GM19455 (cell line): ENCODE measurements at regions not wholly inside any gene's neighbourhood (a gene's known extent, or its start where the extent isn't known, plus 50 kb on each side); places are given as distances from the start of the nearest gene placed in this dataset.

ENCODE experiments used
- ATAC-seq: cut with Tn5 transposase; IDR thresholded peaks from one replicate; pipeline ENCODE4 v1.9.1; 2021; ENCODE audit not compliant: unreplicated experiment

GRCh38 chr2:52258038-52258437 is 1226.1 kb upstream of the NRXN1 start:
- ATAC-seq: no peak

GRCh38 chr2:52253416-52253980 is 1221.6 kb upstream of the NRXN1 start:
- ATAC-seq: no peak

- no peak for ATAC-seq
Measured at GRCh38 chr2:52238782-52239181, 1206.8 kb upstream of the NRXN1 start.

- no peak for ATAC-seq
Measured at GRCh38 chr2:52222128-52222527, 1190.2 kb upstream of the NRXN1 start.

GRCh38 chr2:52220393-52220792 is 1188.5 kb upstream of the NRXN1 start:
- ATAC-seq: no peak

- no peak for ATAC-seq
Measured at GRCh38 chr2:52210611-52211010, 1178.7 kb upstream of the NRXN1 start.

- no peak for ATAC-seq
Measured at GRCh38 chr2:52210161-52210560, 1178.2 kb upstream of the NRXN1 start.

- no peak for ATAC-seq
Measured at GRCh38 chr2:52194342-52194741, 1162.4 kb upstream of the NRXN1 start.

GRCh38 chr2:52193804-52194203 is 1161.9 kb upstream of the NRXN1 start:
- ATAC-seq: no peak

- ATAC-seq: no peak
Measured at GRCh38 chr2:52192656-52193055, 1160.7 kb upstream of the NRXN1 start.

GRCh38 chr2:52181080-52181479 is 1149.1 kb upstream of the NRXN1 start:
- no peak for ATAC-seq

- ATAC-seq: no peak
Measured at GRCh38 chr2:52178845-52179244, 1146.9 kb upstream of the NRXN1 start.

GRCh38 chr2:52145005-52145404 is 1113.1 kb upstream of the NRXN1 start:
- ATAC-seq: no peak

- ATAC-seq: no peak
Measured at GRCh38 chr2:52144590-52144989, 1112.7 kb upstream of the NRXN1 start.

- no peak for ATAC-seq
Measured at GRCh38 chr2:52141076-52141475, 1109.1 kb upstream of the NRXN1 start.

- ATAC-seq: no peak
Measured at GRCh38 chr2:52139241-52139640, 1107.3 kb upstream of the NRXN1 start.

GRCh38 chr2:52135235-52135634 is 1103.3 kb upstream of the NRXN1 start:
- ATAC-seq: no peak

- no peak for ATAC-seq
Measured at GRCh38 chr2:52128081-52128480, 1096.1 kb upstream of the NRXN1 start.

- ATAC-seq: no peak
Measured at GRCh38 chr2:52127527-52127926, 1095.6 kb upstream of the NRXN1 start.

- ATAC-seq: no peak
Measured at GRCh38 chr2:52117299-52117698, 1085.4 kb upstream of the NRXN1 start.

GRCh38 chr2:52115750-52116149 is 1083.8 kb upstream of the NRXN1 start:
- ATAC-seq: no peak

- no peak for ATAC-seq
Measured at GRCh38 chr2:52113338-52113737, 1081.4 kb upstream of the NRXN1 start.

- ATAC-seq: no peak
Measured at GRCh38 chr2:52112141-52112540, 1080.2 kb upstream of the NRXN1 start.

GRCh38 chr2:52107124-52107523 is 1075.2 kb upstream of the NRXN1 start:
- ATAC-seq: no peak
